ENCODE measurements at regions not wholly inside any gene's neighbourhood (a gene's known extent, or its start where the extent isn't known, plus 50 kb on each side); places are given as distances from the start of the nearest gene placed in this dataset.

GRCh38 chr22:35138521-35138920, 72.6 kb downstream of the ISX start:
- DNase-seq (ENCODE audit: low read depth), result no peak
- TF ChIP-seq, protein P1, sequence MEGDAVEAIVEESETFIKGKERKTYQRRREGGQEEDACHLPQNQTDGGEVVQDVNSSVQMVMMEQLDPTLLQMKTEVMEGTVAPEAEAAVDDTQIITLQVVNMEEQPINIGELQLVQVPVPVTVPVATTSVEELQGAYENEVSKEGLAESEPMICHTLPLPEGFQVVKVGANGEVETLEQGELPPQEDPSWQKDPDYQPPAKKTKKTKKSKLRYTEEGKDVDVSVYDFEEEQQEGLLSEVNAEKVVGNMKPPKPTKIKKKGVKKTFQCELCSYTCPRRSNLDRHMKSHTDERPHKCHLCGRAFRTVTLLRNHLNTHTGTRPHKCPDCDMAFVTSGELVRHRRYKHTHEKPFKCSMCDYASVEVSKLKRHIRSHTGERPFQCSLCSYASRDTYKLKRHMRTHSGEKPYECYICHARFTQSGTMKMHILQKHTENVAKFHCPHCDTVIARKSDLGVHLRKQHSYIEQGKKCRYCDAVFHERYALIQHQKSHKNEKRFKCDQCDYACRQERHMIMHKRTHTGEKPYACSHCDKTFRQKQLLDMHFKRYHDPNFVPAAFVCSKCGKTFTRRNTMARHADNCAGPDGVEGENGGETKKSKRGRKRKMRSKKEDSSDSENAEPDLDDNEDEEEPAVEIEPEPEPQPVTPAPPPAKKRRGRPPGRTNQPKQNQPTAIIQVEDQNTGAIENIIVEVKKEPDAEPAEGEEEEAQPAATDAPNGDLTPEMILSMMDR (IDR thresholded peaks at IDR 0.05; ENCODE audit: low read depth, low read length, missing control alignments), result no peak
- no peak overlapping the region for H3K4me3 ChIP-seq (ENCODE audit: low read depth, low read length)

DNA sequence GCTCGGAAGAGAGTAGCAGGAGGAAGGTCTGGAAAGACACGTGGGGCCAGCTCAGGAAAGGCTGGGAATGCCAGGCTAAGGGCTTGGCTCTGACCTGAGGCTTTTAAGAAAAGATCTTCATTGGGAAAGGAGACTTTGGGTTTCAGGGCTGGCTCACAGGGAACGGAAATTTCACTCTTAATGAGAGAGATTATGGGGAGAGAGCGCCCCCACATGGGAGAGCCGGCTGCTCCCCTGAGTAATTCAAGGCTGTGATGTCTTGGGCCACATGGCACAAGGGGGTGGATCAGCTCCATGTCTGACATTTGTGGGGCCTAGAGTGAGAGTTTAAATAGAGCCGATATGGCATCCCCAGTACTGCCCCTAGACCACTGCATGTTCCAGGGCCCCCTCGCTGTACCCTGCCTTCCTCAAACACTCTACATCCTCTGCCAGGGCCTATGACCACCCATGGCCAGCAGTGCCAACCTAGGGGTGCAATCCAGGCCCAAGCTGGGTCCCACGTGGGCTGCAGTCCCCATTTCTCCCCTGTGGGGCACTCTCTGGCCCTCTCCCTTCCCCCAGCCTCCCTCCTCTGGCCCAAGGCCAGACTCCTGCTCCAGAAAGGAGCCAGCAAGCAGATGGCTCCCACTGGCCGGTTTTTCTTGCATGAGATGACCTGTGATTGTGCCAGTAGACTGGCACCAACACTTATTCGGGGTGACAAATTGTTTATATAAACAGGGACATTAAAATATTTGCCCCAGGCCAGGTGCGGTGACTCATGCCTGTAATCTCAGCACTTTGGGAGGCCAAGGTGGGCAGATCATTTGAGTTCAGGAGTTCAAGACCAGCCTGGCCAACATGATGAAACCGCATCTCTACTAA, 75.2 kb downstream of the ISX start:
- no peak for DNase-seq (ENCODE audit: low read depth)

DNA sequence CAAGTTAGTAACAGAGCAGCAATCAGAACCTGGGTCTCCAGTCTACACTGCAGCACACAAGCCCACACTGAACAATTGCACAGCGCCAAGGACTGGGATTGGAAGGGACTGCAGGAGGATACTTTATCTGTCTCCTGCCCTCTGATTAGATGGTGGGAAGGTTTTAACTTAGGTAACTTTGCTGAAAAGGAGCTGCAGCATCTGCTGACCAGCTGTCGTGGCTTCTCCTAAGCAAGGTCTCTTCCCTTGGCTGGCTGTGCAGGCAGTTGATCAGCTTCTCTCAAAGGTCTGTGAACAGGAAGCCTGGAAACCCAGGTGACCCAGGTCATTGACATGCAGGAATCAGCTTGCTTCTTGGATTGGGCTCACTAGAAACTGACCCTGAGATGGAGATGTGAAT, 82.4 kb downstream of the ISX start:
- TF ChIP-seq, protein P1 (IDR thresholded peaks at IDR 0.05; ENCODE audit: low read depth, low read length, missing control alignments), result no peak
- no peak overlapping the region for H3K4me3 ChIP-seq (ENCODE audit: low read depth, low read length)
- no peak for DNase-seq (ENCODE audit: low read depth)

More for the DNA sequence above, 75.2 kb downstream of the ISX start:
- TF ChIP-seq, protein P1 (IDR thresholded peaks at IDR 0.05; ENCODE audit: low read depth, low read length, missing control alignments), result peak; percentile 67
- H3K4me3 ChIP-seq (ENCODE audit: low read depth, low read length), result no peak overlapping the region

DNA sequence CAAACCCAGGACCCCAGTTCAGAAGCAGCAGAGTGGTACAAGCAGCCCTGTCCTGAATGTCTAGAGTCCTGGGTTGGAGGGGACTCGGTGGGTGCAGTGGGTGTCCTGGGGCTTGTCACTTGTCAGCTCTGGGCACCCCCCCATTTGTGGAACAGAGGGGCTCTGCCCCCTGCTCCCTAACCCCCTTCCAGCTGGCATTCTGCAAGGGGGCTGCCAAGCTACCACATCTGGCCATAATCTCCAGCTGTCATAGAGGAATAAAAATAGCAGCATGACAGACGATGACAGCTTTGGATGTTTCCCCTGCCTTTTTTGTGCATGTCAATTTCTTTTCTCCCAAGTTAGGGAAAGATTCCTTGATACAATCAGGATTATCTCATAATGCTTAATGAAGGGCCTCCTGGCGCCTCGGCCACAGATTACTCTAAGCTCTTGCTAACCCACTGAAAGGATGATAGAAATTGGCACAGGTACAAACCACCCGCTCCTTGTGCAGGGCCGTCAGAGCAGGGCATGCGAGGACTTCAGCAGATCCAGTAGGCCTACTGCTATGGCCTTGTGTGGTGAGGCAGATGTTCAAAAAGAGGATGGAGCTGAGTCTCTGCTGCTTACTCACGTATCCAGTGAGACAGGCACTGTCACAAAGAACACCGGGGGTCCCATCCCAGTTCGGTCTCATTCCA, 83.0 kb downstream of the ISX start:
- no peak overlapping the region for H3K4me3 ChIP-seq (ENCODE audit: low read depth, low read length)
- TF ChIP-seq, protein P1 (IDR thresholded peaks at IDR 0.05; ENCODE audit: low read depth, low read length, missing control alignments), result no peak
- no peak for DNase-seq (ENCODE audit: low read depth)

DNA sequence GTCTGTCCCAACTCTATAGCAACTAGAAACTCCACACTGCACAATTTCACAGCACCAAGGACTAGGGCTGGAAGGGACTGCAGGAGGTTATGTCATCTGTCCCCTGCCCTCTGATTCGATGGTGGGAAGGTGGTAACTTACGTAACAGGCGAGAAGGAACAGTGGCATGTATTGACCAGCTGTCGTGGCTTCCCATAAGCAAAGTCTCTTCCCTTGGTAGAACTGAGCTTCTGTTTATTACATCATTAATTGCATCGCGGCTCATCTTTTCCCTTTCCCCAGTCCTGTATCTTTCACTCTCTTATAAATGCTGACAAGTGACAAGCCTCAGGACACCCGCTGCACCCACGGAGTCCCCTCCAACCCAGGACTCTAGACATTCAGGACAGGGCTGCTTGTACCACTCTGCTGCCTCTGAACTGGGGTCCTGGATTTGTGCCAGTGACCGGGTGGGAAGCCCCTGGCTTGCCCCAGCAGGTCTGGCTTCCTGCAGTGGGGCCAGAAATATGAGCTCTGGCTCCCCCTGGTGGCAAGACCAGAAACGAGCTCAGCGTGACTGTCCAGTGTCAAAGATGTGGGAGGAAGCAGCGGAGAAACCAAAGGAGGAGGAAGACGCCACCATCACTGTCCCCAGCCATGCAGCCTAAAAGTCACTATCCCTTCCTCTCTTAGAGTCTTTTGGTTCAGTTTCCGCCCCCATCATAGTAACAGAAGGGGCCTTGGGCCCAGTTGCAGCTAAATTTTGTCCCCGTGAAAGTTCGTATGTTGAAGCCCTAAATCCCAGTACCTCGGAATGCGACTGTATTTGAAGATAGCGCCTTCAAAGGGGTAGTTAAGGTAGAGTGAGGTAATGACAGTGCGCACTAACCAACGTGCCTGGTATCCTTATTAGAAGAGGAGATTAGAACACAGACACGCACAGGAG, 84.5 kb downstream of the ISX start:
- TF ChIP-seq, protein P1 (IDR thresholded peaks at IDR 0.05; ENCODE audit: low read depth, low read length, missing control alignments), result peak; percentile 90
- no peak for DNase-seq (ENCODE audit: low read depth)
- no peak overlapping the region for H3K4me3 ChIP-seq (ENCODE audit: low read depth, low read length)

DNA sequence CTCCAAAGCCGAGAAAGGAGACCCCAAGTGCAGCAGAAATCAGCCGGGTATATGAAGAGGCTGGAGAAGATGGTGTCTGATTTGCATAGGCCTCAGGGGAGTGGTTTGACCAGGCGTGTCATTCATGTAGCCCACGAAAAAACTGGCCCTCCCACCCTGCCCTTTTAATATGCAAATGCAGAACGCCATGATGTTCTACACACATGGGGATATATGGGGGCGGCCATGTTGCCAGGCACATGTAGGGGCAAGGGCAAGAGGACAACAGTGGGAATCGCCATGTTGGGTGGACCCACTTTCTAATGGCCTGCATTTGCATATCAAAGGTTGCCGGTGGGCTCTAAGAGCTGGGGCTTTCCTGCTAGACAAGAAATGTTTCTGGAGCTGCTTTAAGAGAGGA, 86.4 kb downstream of the ISX start:
- DNase-seq (ENCODE audit: low read depth), result no peak

More for the DNA sequence above, 86.4 kb downstream of the ISX start:
- TF ChIP-seq, protein P1 (IDR thresholded peaks at IDR 0.05; ENCODE audit: low read depth, low read length, missing control alignments), result no peak
- H3K4me3 ChIP-seq (ENCODE audit: low read depth, low read length), result no peak overlapping the region
